Mammary epithelial cell (primary cell): ENCODE measurements at regions not wholly inside any gene's neighbourhood (a gene's known extent, or its start where the extent isn't known, plus 50 kb on each side); places are given as distances from the start of the nearest gene placed in this dataset.

Experiments
- CTCF ChIP-seq, 2 donors: IDR thresholded peaks in 1 of 2; conservative IDR thresholded peaks in 1 of 2; 2 replicates each; pipeline ENCODE4 v1.5.1; 2011 to 2012; ENCODE audit warnings: inconsistent platforms in 2 of 2, low read length in 2 of 2, mild to moderate bottlenecking in 2 of 2, control low read depth in 1 of 2, low read depth in 1 of 2; ENCODE audit not compliant: insufficient read depth in 1 of 2; ENCODE audit errors: extremely low read depth in 1 of 2
- EZH2 ChIP-seq: IDR thresholded peaks from 2 replicates; pipeline ENCODE4 v1.6.1; 2012; ENCODE audit warnings: low read length, inconsistent platforms, borderline replicate concordance

- TF ChIP-seq CTCF (conservative IDR thresholded peaks at IDR 0.05 in 1 of 2, IDR thresholded peaks at IDR 0.05 in 1 of 2; ENCODE audit: extremely low read depth in 1 of 2, insufficient read depth in 1 of 2, low read depth in 1 of 2, low read length in 2 of 2) (no peak), EZH2 (no peak)
Observed at GRCh38 chr1:106897976-106898375, 158.5 kb upstream of the PRMT6 start.
